Right lobe of liver (tissue), 6 donors: ENCODE measurements at regions not wholly inside any gene's neighbourhood (a gene's known extent, or its start where the extent isn't known, plus 50 kb on each side); places are given as distances from the start of the nearest gene placed in this dataset.
A peak's percentile ranks its signal among the peaks of the same experiment; 100 is the strongest.

Source experiments
- ATAC-seq, 4 donors: fragments of 200-7000 bp; cut with Tn5 transposase; one replicate each; pipeline ENCODE4 v1.9.1; 2020; ENCODE audit warnings: mild to moderate bottlenecking in 4 of 4, moderate library complexity in 4 of 4
- DNase-seq, 3 donors: peaks; one replicate each; pipeline ENCODE4 v3.0.0-alpha.2; 2020
- H3K27ac ChIP-seq, 3 donors: fragments of 200-600 bp; one replicate each; pipeline ENCODE4 v1.8.0; 2022
- H3K27me3 ChIP-seq, 2 donors: fragments of 200-600 bp; one replicate each; pipeline ENCODE4 v1.8.0; 2022
- H3K36me3 ChIP-seq, 4 donors: fragments of 200-600 bp; sonication (generic) in 1 of 4; one replicate each; pipeline versions ENCODE4 v1.5.1 to v1.8.0; 2017 to 2022; ENCODE audit warnings: control low read depth in 1 of 4
- H3K4me1 ChIP-seq, 4 donors: fragments of 200-600 bp; sonication (generic) in 1 of 4; one replicate each; pipeline versions ENCODE4 v1.5.1 to v1.8.0; 2017 to 2022; ENCODE audit warnings: control low read depth in 1 of 4
- H3K4me3 ChIP-seq, 3 donors: fragments of 200-600 bp; one replicate each; pipeline ENCODE4 v1.8.0; 2022
- H3K9me3 ChIP-seq, 4 donors: fragments of 200-600 bp; sonication (generic) in 1 of 4; one replicate each; pipeline versions ENCODE4 v1.5.1 to v1.8.0; 2017 to 2022; ENCODE audit warnings: control low read depth in 1 of 4
- POLR2A ChIP-seq: fragments of 450-650 bp; IDR thresholded peaks from one replicate; pipeline ENCODE4 v1.6.1; 2017; ENCODE audit warnings: antibody characterized with exemption, mild to moderate bottlenecking
- WGBS: methylation state at CpG from one replicate; pipeline ENCODE4 v1.1.6; 2018; ENCODE audit warnings: low coverage, low lambda C conversion rate; ENCODE audit not compliant: insufficient coverage; ENCODE audit errors: missing lambda C conversion rate; 5-methylcytosine and 5-hydroxymethylcytosine counted together
- intact Hi-C, 2 donors: fragments of 100-400 bp; cut with DNase I; formaldehyde crosslinking; loops; one replicate each; pipeline versions ENCODE4 v1.11.2 to v1.14.1; 2022
- TF ChIP-seq, protein P1 (sequence below), 4 donors: fragments of 200-600 bp in 3 of 4; fragments of 450-650 bp in 1 of 4; IDR thresholded peaks; one replicate each; pipeline versions ENCODE4 v1.5.1 to v1.8.0; 2016 to 2022; ENCODE audit warnings: antibody characterized with exemption in 4 of 4, mild to moderate bottlenecking in 2 of 4
- donor health status: DM: no; HTN: yes; CAD: no.
- donor health status: DM: no; HTN: no; CAD: no.
- donor health status: DM: no; HTN: no; CAD: no.
- donor health status: DM: no; HTN: yes; CAD: no.
- donor health status: DM: no; HTN: yes; CAD: no.

DNA sequence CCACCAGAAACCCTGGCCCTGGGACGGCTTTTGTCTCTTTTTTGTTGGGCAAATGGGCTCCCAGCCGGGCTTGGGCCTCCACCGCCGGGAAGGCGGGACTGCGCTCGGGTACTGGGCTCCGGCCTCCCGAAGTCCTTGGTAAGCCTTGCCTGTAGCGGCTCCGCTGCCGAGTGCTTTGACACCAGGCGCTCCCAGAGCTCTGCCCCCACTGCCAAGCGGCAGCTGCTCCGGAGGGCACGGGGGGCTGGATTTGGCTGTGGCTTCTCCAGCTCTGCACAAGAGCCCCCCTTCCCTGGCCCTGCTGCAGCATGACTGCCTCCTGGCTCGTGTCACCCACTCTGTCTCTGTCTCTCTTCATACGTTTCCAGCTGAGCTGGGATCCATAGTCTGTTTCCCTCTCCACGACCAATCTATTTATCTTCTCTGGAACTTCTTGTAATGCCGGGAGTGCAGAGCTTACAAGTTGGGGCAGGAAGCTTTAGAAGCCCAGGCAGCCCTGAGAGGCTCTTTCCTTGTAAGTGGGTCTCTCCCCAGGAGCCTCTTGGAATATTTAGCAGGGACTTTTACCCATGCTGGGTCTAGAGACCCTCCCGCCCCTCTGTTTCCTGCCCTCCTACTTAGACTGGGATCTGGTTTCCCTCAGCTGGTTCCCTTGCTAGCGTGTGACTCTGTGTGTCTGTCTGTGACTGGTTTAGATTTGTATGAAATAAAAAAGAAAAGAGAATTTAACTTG is 246.9 kb upstream of the GSE1 start:
- ATAC-seq (no peak), DNase-seq (no peak)
- 52% methylated on average over 6 of the region's 22 CpGs for WGBS
- no peak overlapping the region for H3K4me3 ChIP-seq
- no peaks in the 10 kb centered on the region for H3K36me3 ChIP-seq
- no peaks in the 10 kb centered on the region for H3K9me3 ChIP-seq
- H3K27ac ChIP-seq, result no peak overlapping the region
- intact Hi-C loops, result no loop called here
- H3K4me1 ChIP-seq, result peaks cover 0 to 16% (median 5%) of the 10 kb centered on the region in 4 donors
- no peaks in the 10 kb centered on the region for H3K27me3 ChIP-seq
- TF ChIP-seq, protein P1, sequence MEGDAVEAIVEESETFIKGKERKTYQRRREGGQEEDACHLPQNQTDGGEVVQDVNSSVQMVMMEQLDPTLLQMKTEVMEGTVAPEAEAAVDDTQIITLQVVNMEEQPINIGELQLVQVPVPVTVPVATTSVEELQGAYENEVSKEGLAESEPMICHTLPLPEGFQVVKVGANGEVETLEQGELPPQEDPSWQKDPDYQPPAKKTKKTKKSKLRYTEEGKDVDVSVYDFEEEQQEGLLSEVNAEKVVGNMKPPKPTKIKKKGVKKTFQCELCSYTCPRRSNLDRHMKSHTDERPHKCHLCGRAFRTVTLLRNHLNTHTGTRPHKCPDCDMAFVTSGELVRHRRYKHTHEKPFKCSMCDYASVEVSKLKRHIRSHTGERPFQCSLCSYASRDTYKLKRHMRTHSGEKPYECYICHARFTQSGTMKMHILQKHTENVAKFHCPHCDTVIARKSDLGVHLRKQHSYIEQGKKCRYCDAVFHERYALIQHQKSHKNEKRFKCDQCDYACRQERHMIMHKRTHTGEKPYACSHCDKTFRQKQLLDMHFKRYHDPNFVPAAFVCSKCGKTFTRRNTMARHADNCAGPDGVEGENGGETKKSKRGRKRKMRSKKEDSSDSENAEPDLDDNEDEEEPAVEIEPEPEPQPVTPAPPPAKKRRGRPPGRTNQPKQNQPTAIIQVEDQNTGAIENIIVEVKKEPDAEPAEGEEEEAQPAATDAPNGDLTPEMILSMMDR (IDR thresholded peaks at IDR 0.05), result no peak
- TF ChIP-seq POLR2A, result no peak

DNA sequence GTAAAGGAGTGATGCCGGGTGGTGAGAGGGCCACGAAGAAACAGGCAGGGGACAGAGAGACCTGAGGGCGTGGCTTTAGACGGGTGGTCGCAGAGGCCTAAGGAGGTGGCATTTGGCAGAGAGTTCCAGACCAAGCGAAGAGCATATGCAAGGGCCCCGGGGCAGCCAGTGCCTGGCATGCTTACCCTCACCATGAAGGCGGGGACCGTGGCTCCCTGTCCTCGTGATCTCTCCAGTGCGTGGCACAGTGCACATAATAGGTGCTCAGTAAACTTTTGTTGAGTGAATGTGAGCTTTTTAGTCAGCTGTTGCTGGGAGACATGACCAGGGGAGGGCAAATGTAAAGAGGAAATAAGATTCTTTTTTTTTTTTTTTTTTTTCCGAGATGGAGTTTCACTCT is 245.6 kb upstream of the GSE1 start:
- H3K4me1 ChIP-seq, result peaks cover 0 to 13% (median under 1%) of the 10 kb centered on the region in 4 donors
- H3K36me3 ChIP-seq, result no peaks in the 10 kb centered on the region
- no peak for TF ChIP-seq POLR2A
- TF ChIP-seq, protein P1 (IDR thresholded peaks at IDR 0.05), result no peak
- ATAC-seq (no peak), DNase-seq (no peak)
- no peak overlapping the region for H3K27ac ChIP-seq
- H3K27me3 ChIP-seq, result no peaks in the 10 kb centered on the region
- no peak overlapping the region for H3K4me3 ChIP-seq
- intact Hi-C loops, result no loop called here
- WGBS, result 91% methylated on average over 7 of the region's 12 CpGs
- H3K9me3 ChIP-seq, result no peaks in the 10 kb centered on the region

DNA sequence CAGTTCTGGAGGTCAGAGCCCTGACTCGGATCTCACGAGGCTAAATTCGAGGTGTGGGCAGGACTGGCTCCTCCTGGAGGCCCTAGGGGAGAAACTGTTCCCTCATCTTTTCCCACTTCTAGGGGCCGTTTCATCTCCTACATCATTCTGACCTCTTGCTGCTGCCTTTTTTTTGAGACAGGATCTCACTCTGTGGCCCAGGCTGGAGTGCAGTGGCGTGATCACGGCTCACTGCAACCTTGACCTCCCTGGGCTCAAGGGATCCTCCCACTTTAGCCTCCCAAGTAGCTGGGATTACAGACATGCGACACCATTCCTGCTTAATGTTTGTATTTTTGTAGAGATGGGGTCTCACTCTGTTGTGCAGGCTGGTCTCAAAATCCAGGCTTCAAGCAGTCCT is 244.1 kb upstream of the GSE1 start:
- no peak for ATAC-seq
- DNase-seq, result no peak
- no peak overlapping the region for H3K27ac ChIP-seq
- no peaks in the 10 kb centered on the region for H3K9me3 ChIP-seq
- no peaks in the 10 kb centered on the region for H3K27me3 ChIP-seq
- WGBS, result 83% methylated on average over 1 of the region's 7 CpGs
- H3K4me3 ChIP-seq, result no peak overlapping the region
- TF ChIP-seq, protein P1 (IDR thresholded peaks at IDR 0.05), result no peak
- no peak for TF ChIP-seq POLR2A
- H3K4me1 ChIP-seq, result peaks cover 0 to 19% (median 3%) of the 10 kb centered on the region in 4 donors
- intact Hi-C loops, result no loop called here
- no peaks in the 10 kb centered on the region for H3K36me3 ChIP-seq

DNA sequence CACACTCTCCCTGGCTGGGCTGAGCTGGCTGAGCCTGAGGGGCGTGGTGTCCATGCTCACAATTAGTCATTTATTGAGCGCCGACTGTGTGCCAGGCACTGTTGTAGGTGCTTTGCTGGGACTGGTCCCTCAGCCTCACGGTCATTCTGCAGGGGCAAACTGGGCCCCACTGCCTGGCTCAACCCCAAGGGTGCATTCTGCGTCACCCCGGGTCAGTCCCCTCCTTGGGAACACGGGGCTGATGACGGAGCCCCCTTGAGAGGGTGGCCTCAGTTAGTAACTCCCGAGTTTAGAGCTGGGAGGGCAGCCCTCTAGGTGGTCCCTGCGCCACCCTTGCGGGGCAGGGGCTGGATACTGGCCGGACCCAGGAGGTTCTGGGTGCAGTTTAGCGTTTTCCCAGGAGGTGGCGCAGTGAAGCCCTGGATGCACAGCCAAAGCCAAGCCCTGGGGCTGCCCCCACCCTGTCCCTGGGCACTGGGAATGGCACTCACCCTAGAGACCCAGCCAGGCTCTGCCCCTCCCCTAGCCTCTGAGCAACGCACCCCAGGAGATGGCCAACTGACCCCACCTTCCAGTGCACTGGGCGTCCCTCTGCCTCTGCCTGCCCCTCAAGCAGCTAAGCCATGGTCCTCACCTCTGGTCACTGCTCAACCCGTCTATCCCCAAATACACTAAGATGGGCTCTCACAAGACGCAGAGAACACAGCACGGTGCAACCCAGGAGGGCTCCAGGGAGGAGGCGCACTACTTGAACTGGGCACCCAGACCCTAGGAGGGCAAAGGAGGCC is 243.2 kb upstream of the GSE1 start:
- TF ChIP-seq, protein P1 (IDR thresholded peaks at IDR 0.05), result peak; percentile 58 to 75 (median 68)
- TF ChIP-seq POLR2A, result no peak
- WGBS, result 76% methylated on average over 5 of the region's 20 CpGs
- Histone ChIP-seq H3K4me3 (no peak overlapping the region), H3K4me1 (peaks cover 0 to 19% (median 3%) of the 10 kb centered on the region in 4 donors), H3K27ac (no peak overlapping the region), H3K9me3 (no peaks in the 10 kb centered on the region), H3K36me3 (no peaks in the 10 kb centered on the region), H3K27me3 (no peaks in the 10 kb centered on the region)
- ATAC-seq (peak; percentile 49 to 65 (median 57)), DNase-seq (peak in 1 of 3 donors; percentile 19)
- intact Hi-C loops, result no loop called here
